DOHH2 (cell line): ENCODE measurements at regions not wholly inside any gene's neighbourhood (a gene's known extent, or its start where the extent isn't known, plus 50 kb on each side); places are given as distances from the start of the nearest gene placed in this dataset.

Experiments used
- H3F3A ChIP-seq: fragments of 200-600 bp; sonication (generic), shearing (Covaris generic); 2 replicates; pipeline ENCODE4 v1.6.0; 2016; ENCODE audit warnings: antibody characterized with exemption, mild to moderate bottlenecking; ENCODE audit not compliant: control insufficient read depth, insufficient read depth
- H3K27ac ChIP-seq: fragments of 200-600 bp; sonication (generic); 2 replicates; pipeline ENCODE4 v1.5.1; 2014; ENCODE audit warnings: low read depth, mild to moderate bottlenecking, low read length, moderate library complexity
- H3K27me3 ChIP-seq: fragments of 200-600 bp; sonication (generic); 2 replicates; pipeline ENCODE4 v1.6.1; 2014; ENCODE audit warnings: mild to moderate bottlenecking, low read length, mixed read lengths; ENCODE audit not compliant: control insufficient read depth
- H3K36me3 ChIP-seq: fragments of 200-600 bp; sonication (generic); 2 replicates; pipeline ENCODE4 v1.6.1; 2014; ENCODE audit warnings: mild to moderate bottlenecking, low read length, moderate library complexity, mixed read lengths; ENCODE audit not compliant: control insufficient read depth
- H3K4me1 ChIP-seq: fragments of 200-600 bp; sonication (generic); 2 replicates; pipeline ENCODE4 v1.6.1; 2014; ENCODE audit warnings: mild to moderate bottlenecking, low read length, mixed read lengths; ENCODE audit not compliant: control insufficient read depth
- H3K4me2 ChIP-seq: fragments of 200-600 bp; sonication (generic); 2 replicates; pipeline ENCODE4 v1.6.0; 2014; ENCODE audit warnings: mild to moderate bottlenecking, low read length, moderate library complexity
- H3K4me3 ChIP-seq: fragments of 200-600 bp; sonication (generic); 2 replicates; pipeline ENCODE4 v1.5.1; 2014; ENCODE audit warnings: mild to moderate bottlenecking, low read length, mixed read lengths
- H3K79me2 ChIP-seq: fragments of 200-600 bp; sonication (generic); 2 replicates; pipeline ENCODE4 v1.6.1; 2014; ENCODE audit warnings: mild to moderate bottlenecking, low read length, mixed read lengths; ENCODE audit not compliant: control insufficient read depth
- H3K9me2 ChIP-seq: fragments of 200-600 bp; sonication (generic); replicated peaks from 2 replicates; pipeline ENCODE4 v1.6.1; 2014; ENCODE audit warnings: mild to moderate bottlenecking, low read length, mixed read lengths; ENCODE audit not compliant: control insufficient read depth
- H3K9me3 ChIP-seq: fragments of 200-600 bp; sonication (generic); 2 replicates; pipeline ENCODE4 v1.6.1; 2014; ENCODE audit warnings: antibody characterized with exemption, low read length, mixed read lengths; ENCODE audit not compliant: control insufficient read depth, insufficient read depth
- H4K20me1 ChIP-seq: fragments of 200-600 bp; sonication (generic); 2 replicates; pipeline ENCODE4 v1.6.0; 2014; ENCODE audit warnings: low read depth, mild to moderate bottlenecking, antibody characterized with exemption, low read length, moderate library complexity; ENCODE audit not compliant: control insufficient read depth, insufficient read depth
- CTCF ChIP-seq: fragments of 200-600 bp; sonication (generic); IDR thresholded peaks from one replicate; pipeline ENCODE4 v1.5.1; 2014; ENCODE audit warnings: antibody characterized with exemption, mild to moderate bottlenecking, low read depth, low read length; ENCODE audit not compliant: poor library complexity, severe bottlenecking
- EZH2phosphoT487 ChIP-seq: fragments of 200-600 bp; sonication (generic); IDR thresholded peaks from 2 replicates; pipeline ENCODE4 v1.6.1; 2017; ENCODE audit warnings: borderline replicate concordance, mild to moderate bottlenecking, antibody characterized with exemption, low read length, moderate library complexity, mixed read lengths

GRCh38 chr7:106471021-106471420 lies 186.2 kb upstream of the NAMPT start:
- TF ChIP-seq CTCF, result no peak
- no peak for TF ChIP-seq EZH2phosphoT487
- Histone ChIP-seq H3K4me1 (no peaks in the 10 kb centered on the region), H3K79me2 (no peaks in the 10 kb centered on the region), H3K9me2 (no peaks in the 10 kb centered on the region), H4K20me1 (no peaks in the 10 kb centered on the region), H3K4me2 (no peak overlapping the region), H3K9me3 (no peaks in the 10 kb centered on the region), H3K4me3 (no peak overlapping the region), H3K27ac (no peak overlapping the region), H3K36me3 (no peaks in the 10 kb centered on the region), H3K27me3 (peaks cover 12% of the 10 kb centered on the region; the same call in 1 of the 2 replicates), H3F3A (no peaks in the 10 kb centered on the region)

GRCh38 chr7:106466867-106467266 lies 182.1 kb upstream of the NAMPT start:
- no peaks in the 10 kb centered on the region for H3K79me2 ChIP-seq
- TF ChIP-seq CTCF (no peak), EZH2phosphoT487 (no peak)
- no peaks in the 10 kb centered on the region for H3K36me3 ChIP-seq
- H3K4me1 ChIP-seq, result no peaks in the 10 kb centered on the region
- H3K27ac ChIP-seq, result no peak overlapping the region
- H4K20me1 ChIP-seq, result no peaks in the 10 kb centered on the region
- no peak overlapping the region for H3K4me2 ChIP-seq
- no peak overlapping the region for H3K4me3 ChIP-seq
- H3K9me2 ChIP-seq, result no peaks in the 10 kb centered on the region
- H3K9me3 ChIP-seq, result no peaks in the 10 kb centered on the region
- no peaks in the 10 kb centered on the region for H3F3A ChIP-seq
- H3K27me3 ChIP-seq, result peaks cover 4% of the 10 kb centered on the region; the same call in 1 of the 2 replicates

- H3K4me1 ChIP-seq, result no peaks in the 10 kb centered on the region
- TF ChIP-seq CTCF, result no peak
- no peak for TF ChIP-seq EZH2phosphoT487
- H3K27ac ChIP-seq, result no peak overlapping the region
- H3K9me2 ChIP-seq, result no peaks in the 10 kb centered on the region
- H3K9me3 ChIP-seq, result no peaks in the 10 kb centered on the region
- no peaks in the 10 kb centered on the region for H3K79me2 ChIP-seq
- H3K4me2 ChIP-seq, result no peak overlapping the region
- no peaks in the 10 kb centered on the region; the same call in 1 of the 2 replicates for H3K27me3 ChIP-seq
- no peaks in the 10 kb centered on the region for H4K20me1 ChIP-seq
- H3K36me3 ChIP-seq, result no peaks in the 10 kb centered on the region
- no peak overlapping the region for H3K4me3 ChIP-seq
- no peaks in the 10 kb centered on the region for H3F3A ChIP-seq
These were observed 181.1 kb upstream of the NAMPT start for GRCh38 chr7:106465704-106466468.
